ENCODE measurements at regions not wholly inside any gene's neighbourhood (a gene's known extent, or its start where the extent isn't known, plus 50 kb on each side); places are given as distances from the start of the nearest gene placed in this dataset.

DNA sequence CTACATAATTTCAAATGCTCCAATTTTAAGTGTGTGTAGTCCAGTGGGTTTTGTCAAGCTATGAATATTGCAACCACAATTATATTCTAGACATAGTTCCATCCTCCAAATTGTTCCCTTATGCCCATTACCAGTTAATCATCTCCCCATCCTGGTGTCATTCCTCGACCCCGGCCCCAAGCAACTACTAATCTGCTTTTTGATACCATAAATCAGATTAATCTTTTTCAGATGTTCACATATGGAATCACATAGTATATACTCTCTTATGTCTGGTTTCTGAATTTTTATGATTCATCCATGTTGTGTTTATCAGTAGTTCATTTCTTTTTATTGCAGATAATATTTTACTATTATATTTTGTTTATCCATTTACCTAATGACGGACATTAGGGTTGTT lies 148.4 kb upstream of the RORB start:
- Mint-ChIP-seq H3K4me3 (no peak overlapping the region), H3K4me1 (ENCODE audit: low read depth) (no peaks in the 10 kb centered on the region), H3K27me3 (ENCODE audit: insufficient read depth) (no peaks in the 10 kb centered on the region), H3K9me3 (peaks cover 25% of the 10 kb centered on the region), H3K27ac (no peak overlapping the region), H3K36me3 (ENCODE audit: low read depth) (no peaks in the 10 kb centered on the region)
- no peak for DNase-seq
- TF ChIP-seq, protein P1, sequence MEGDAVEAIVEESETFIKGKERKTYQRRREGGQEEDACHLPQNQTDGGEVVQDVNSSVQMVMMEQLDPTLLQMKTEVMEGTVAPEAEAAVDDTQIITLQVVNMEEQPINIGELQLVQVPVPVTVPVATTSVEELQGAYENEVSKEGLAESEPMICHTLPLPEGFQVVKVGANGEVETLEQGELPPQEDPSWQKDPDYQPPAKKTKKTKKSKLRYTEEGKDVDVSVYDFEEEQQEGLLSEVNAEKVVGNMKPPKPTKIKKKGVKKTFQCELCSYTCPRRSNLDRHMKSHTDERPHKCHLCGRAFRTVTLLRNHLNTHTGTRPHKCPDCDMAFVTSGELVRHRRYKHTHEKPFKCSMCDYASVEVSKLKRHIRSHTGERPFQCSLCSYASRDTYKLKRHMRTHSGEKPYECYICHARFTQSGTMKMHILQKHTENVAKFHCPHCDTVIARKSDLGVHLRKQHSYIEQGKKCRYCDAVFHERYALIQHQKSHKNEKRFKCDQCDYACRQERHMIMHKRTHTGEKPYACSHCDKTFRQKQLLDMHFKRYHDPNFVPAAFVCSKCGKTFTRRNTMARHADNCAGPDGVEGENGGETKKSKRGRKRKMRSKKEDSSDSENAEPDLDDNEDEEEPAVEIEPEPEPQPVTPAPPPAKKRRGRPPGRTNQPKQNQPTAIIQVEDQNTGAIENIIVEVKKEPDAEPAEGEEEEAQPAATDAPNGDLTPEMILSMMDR (IDR thresholded peaks at IDR 0.05), result no peak

GRCh38 chr9:74355107-74355506 lies 142.0 kb upstream of the RORB start:
- Mint-ChIP-seq H3K27ac (no peak overlapping the region), H3K9me3 (peaks cover 41% of the 10 kb centered on the region), H3K36me3 (ENCODE audit: low read depth) (no peaks in the 10 kb centered on the region), H3K4me3 (no peak overlapping the region), H3K27me3 (ENCODE audit: insufficient read depth) (no peaks in the 10 kb centered on the region), H3K4me1 (ENCODE audit: low read depth) (no peaks in the 10 kb centered on the region)
- no peak for DNase-seq
- TF ChIP-seq, protein P1 (IDR thresholded peaks at IDR 0.05), result no peak

GRCh38 chr9:74357577-74357976 lies 139.6 kb upstream of the RORB start:
- Mint-ChIP-seq H3K27me3 (ENCODE audit: insufficient read depth) (no peaks in the 10 kb centered on the region), H3K4me1 (ENCODE audit: low read depth) (no peaks in the 10 kb centered on the region), H3K9me3 (peaks cover 30% of the 10 kb centered on the region), H3K4me3 (no peak overlapping the region), H3K27ac (no peak overlapping the region), H3K36me3 (ENCODE audit: low read depth) (no peaks in the 10 kb centered on the region)
- TF ChIP-seq, protein P1 (IDR thresholded peaks at IDR 0.05), result no peak
- DNase-seq, result no peak

DNA sequence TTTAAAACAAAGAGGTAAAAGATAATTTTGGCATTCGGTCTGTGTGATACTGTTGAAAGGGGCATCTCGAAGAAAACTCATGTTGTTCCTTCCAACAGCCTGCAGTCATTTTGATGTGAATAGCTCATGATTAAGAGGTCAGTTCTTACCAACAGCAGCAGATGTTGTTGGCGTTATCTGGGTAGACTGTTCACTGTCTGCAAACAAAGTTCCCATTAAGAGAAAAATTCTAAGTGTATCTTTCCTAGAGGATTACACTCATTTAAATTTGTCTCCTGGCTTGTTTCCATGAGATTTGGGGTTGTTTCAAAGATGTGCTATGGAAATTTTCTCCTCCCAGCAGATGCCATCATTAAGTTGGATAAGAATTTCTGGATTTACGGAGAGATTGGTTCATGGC lies 138.2 kb upstream of the RORB start:
- H3K9me3 Mint-ChIP-seq, result peaks cover 28% of the 10 kb centered on the region
- no peaks in the 10 kb centered on the region for H3K27me3 Mint-ChIP-seq (ENCODE audit: insufficient read depth)
- no peak overlapping the region for H3K4me3 Mint-ChIP-seq
- TF ChIP-seq, protein P1 (IDR thresholded peaks at IDR 0.05), result no peak
- H3K27ac Mint-ChIP-seq, result no peak overlapping the region
- no peaks in the 10 kb centered on the region for H3K4me1 Mint-ChIP-seq (ENCODE audit: low read depth)
- no peak for DNase-seq
- H3K36me3 Mint-ChIP-seq (ENCODE audit: low read depth), result no peaks in the 10 kb centered on the region

- DNase-seq, result no peak
- peaks cover 19% of the 10 kb centered on the region for H3K9me3 Mint-ChIP-seq
- no peaks in the 10 kb centered on the region for H3K4me1 Mint-ChIP-seq (ENCODE audit: low read depth)
- TF ChIP-seq, protein P1 (IDR thresholded peaks at IDR 0.05), result no peak
- H3K4me3 Mint-ChIP-seq, result no peak overlapping the region
- no peaks in the 10 kb centered on the region for H3K27me3 Mint-ChIP-seq (ENCODE audit: insufficient read depth)
- H3K27ac Mint-ChIP-seq, result no peak overlapping the region
- no peaks in the 10 kb centered on the region for H3K36me3 Mint-ChIP-seq (ENCODE audit: low read depth)
Observed at GRCh38 chr9:74361508-74361907, 135.6 kb upstream of the RORB start.

DNA sequence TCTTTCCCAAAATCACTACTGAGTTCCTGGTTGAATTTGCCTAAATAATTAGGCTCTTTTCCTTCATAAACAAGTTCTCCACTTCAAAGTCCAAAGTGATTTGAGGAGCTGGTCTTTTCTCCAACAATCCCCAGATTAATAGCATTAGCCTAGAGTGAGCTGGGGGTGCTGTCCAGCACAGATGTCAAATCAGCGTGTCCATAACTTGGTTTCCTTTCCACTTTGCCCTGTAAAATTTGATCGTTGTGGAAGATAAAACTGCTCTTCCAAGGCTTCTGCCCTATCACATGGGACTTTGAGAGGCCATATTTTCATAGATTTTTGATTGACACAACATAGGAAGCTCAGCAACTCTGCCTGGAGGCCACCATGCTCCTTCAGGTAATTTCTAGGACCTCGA lies 134.7 kb upstream of the RORB start:
- H3K36me3 Mint-ChIP-seq (ENCODE audit: low read depth), result no peaks in the 10 kb centered on the region
- no peak overlapping the region for H3K4me3 Mint-ChIP-seq

More for the DNA sequence above, 134.7 kb upstream of the RORB start:
- Mint-ChIP-seq H3K9me3 (peaks cover 27% of the 10 kb centered on the region), H3K4me1 (ENCODE audit: low read depth) (no peaks in the 10 kb centered on the region), H3K27me3 (ENCODE audit: insufficient read depth) (no peaks in the 10 kb centered on the region), H3K27ac (no peak overlapping the region)
- DNase-seq, result no peak
- TF ChIP-seq, protein P1 (IDR thresholded peaks at IDR 0.05), result no peak
